WERI-Rb-1 (cell line): ENCODE measurements at regions not wholly inside any gene's neighbourhood (a gene's known extent, or its start where the extent isn't known, plus 50 kb on each side); places are given as distances from the start of the nearest gene placed in this dataset.

Experiments used
- DNase-seq: peaks from one replicate; pipeline ENCODE4 v3.0.0-alpha.2; 2020
- H3K27ac ChIP-seq: fragments of 250-450 bp; sonication (Bioruptor Pico); 2 replicates; pipeline ENCODE4 v1.5.1; 2020; ENCODE audit warnings: mild to moderate bottlenecking, moderate library complexity
- H3K27me3 ChIP-seq: fragments of 250-450 bp; sonication (Bioruptor Pico); 2 replicates; pipeline ENCODE4 v1.5.1; 2021; ENCODE audit warnings: mild to moderate bottlenecking, low read depth, moderate library complexity; ENCODE audit not compliant: insufficient read depth, severe bottlenecking
- H3K36me3 ChIP-seq: fragments of 250-450 bp; sonication (Bioruptor Pico); 2 replicates; pipeline ENCODE4 v1.5.1; 2020; ENCODE audit warnings: mild to moderate bottlenecking, moderate library complexity
- H3K4me3 ChIP-seq: 2 replicates; pipeline ENCODE4 v1.5.1; 2011; ENCODE audit warnings: low read depth, mild to moderate bottlenecking, control low read depth, low read length
- H3K9me3 ChIP-seq: fragments of 250-450 bp; sonication (Bioruptor Pico); 2 replicates; pipeline ENCODE4 v1.5.1; 2021; ENCODE audit warnings: mild to moderate bottlenecking, moderate library complexity; ENCODE audit not compliant: severe bottlenecking
- TF ChIP-seq, protein P1 (sequence below): IDR thresholded peaks from 2 replicates; pipeline ENCODE4 v1.5.1; 2011; ENCODE audit warnings: low read depth, mild to moderate bottlenecking, control low read depth, inconsistent platforms, low read length

- Histone ChIP-seq H3K27ac (no peak overlapping the region), H3K27me3 (no peaks in the 10 kb centered on the region), H3K9me3 (no peaks in the 10 kb centered on the region), H3K4me3 (no peak overlapping the region), H3K36me3 (no peaks in the 10 kb centered on the region)
- DNase-seq, result no peak
- TF ChIP-seq, protein P1, sequence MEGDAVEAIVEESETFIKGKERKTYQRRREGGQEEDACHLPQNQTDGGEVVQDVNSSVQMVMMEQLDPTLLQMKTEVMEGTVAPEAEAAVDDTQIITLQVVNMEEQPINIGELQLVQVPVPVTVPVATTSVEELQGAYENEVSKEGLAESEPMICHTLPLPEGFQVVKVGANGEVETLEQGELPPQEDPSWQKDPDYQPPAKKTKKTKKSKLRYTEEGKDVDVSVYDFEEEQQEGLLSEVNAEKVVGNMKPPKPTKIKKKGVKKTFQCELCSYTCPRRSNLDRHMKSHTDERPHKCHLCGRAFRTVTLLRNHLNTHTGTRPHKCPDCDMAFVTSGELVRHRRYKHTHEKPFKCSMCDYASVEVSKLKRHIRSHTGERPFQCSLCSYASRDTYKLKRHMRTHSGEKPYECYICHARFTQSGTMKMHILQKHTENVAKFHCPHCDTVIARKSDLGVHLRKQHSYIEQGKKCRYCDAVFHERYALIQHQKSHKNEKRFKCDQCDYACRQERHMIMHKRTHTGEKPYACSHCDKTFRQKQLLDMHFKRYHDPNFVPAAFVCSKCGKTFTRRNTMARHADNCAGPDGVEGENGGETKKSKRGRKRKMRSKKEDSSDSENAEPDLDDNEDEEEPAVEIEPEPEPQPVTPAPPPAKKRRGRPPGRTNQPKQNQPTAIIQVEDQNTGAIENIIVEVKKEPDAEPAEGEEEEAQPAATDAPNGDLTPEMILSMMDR, result no peak
Observed at GRCh38 chr10:21034241-21034640, 137.1 kb upstream of the NEBL start.

GRCh38 chr10:21032587-21033319, 135.6 kb upstream of the NEBL start:
- H3K9me3 ChIP-seq, result no peaks in the 10 kb centered on the region

DNA sequence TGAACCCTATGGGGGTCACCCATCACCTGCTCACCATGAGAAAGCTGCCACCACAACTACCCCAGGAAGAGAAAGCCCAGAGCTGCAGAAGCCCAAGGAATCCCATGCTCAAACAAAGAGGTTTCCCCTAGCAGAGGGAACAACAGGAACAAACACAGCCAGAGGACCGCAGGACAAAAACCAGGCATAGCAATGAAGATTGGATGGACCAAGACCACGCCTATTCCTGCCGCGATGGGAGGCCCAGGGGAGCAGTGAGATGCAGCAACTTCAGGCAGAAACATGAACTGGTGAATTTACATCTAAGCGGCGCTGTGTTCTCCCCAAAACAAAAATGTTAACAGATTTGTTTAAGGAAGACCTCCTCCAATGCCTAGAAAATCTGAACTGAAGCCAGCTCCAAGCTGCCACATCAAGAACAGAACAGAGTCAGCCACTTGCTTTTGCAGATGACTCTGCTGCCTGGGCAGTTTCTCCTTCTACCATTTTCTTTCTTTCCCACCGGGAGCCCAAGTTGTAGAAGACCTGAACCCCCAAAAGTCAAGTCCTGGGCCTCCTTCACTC, 134.2 kb upstream of the NEBL start:
- DNase-seq, result no peak
- TF ChIP-seq, protein P1, result no peak
- Histone ChIP-seq H3K9me3 (no peaks in the 10 kb centered on the region), H3K27me3 (no peaks in the 10 kb centered on the region), H3K36me3 (no peaks in the 10 kb centered on the region), H3K4me3 (no peak overlapping the region), H3K27ac (no peak overlapping the region)

More at GRCh38 chr10:21032587-21033319, 135.6 kb upstream of the NEBL start:
- DNase-seq, result no peak
- TF ChIP-seq, protein P1, result no peak
- no peak overlapping the region for H3K4me3 ChIP-seq
- no peaks in the 10 kb centered on the region for H3K36me3 ChIP-seq
- H3K27me3 ChIP-seq, result no peaks in the 10 kb centered on the region
- no peak overlapping the region for H3K27ac ChIP-seq

GRCh38 chr10:21030091-21030490, 133.0 kb upstream of the NEBL start:
- no peaks in the 10 kb centered on the region for H3K27me3 ChIP-seq
- TF ChIP-seq, protein P1, result no peak

GRCh38 chr10:21022821-21023220, 125.7 kb upstream of the NEBL start:
- Histone ChIP-seq H3K4me3 (no peak overlapping the region), H3K9me3 (no peaks in the 10 kb centered on the region), H3K36me3 (no peaks in the 10 kb centered on the region), H3K27me3 (no peaks in the 10 kb centered on the region), H3K27ac (no peak overlapping the region)
- no peak for DNase-seq
- TF ChIP-seq, protein P1, result no peak

More at GRCh38 chr10:21030091-21030490, 133.0 kb upstream of the NEBL start:
- Histone ChIP-seq H3K9me3 (no peaks in the 10 kb centered on the region), H3K36me3 (no peaks in the 10 kb centered on the region), H3K4me3 (no peak overlapping the region), H3K27ac (no peak overlapping the region)
- no peak for DNase-seq
